Prostate gland (tissue), 2 donors: ENCODE measurements at regions not wholly inside any gene's neighbourhood (a gene's known extent, or its start where the extent isn't known, plus 50 kb on each side); places are given as distances from the start of the nearest gene placed in this dataset.

Experiments
- CTCF ChIP-seq, 4 experiments: fragments of 200-600 bp in 2 of 4; fragments of 450-650 bp in 2 of 4; sonication (generic) in 2 of 4; IDR thresholded peaks; 1 replicate in 3 of 4; 2 replicates in 1 of 4; pipeline ENCODE4 v1.5.1; 2016 to 2019; ENCODE audit warnings: antibody characterized with exemption in 4 of 4, mild to moderate bottlenecking in 2 of 4, moderate library complexity in 2 of 4
- POLR2A ChIP-seq: fragments of 450-650 bp; IDR thresholded peaks from one replicate; pipeline ENCODE4 v1.6.1; 2016; ENCODE audit warnings: antibody characterized with exemption, mild to moderate bottlenecking

- no peak for TF ChIP-seq POLR2A
- TF ChIP-seq CTCF (IDR thresholded peaks at IDR 0.05) = no peak
Measured at GRCh38 chr14:87171141-87171540, 821.8 kb downstream of the GALC start.
